ENCODE measurements at regions not wholly inside any gene's neighbourhood (a gene's known extent, or its start where the extent isn't known, plus 50 kb on each side); places are given as distances from the start of the nearest gene placed in this dataset.

DNA sequence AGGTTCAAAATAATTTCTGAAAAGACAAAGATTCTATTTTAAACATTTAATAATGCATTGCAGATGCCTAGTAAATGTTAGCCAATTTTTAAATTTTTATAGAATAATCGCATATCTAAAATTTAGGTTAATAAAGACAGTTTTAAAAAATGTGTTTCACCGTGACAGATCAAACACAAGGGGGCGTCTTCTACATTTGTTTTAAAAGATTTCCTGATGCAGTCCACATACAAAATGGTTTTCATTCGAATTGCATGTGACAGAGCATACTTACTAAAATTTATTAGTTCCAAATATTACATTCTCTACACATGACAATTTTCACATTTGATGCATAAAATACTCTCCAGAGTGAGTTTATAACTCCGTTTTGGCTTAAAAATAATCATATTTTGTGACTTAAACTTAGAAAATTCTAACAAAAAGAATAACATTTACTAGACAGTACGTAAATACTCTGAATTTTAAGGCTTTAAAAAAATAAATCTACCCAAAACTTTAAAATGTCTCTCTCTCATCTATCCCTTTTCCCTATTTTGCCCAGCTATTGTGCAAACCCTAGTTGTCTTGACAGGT, 75.5 kb downstream of the ADAMTS1 start:
- TF ChIP-seq, protein P1, sequence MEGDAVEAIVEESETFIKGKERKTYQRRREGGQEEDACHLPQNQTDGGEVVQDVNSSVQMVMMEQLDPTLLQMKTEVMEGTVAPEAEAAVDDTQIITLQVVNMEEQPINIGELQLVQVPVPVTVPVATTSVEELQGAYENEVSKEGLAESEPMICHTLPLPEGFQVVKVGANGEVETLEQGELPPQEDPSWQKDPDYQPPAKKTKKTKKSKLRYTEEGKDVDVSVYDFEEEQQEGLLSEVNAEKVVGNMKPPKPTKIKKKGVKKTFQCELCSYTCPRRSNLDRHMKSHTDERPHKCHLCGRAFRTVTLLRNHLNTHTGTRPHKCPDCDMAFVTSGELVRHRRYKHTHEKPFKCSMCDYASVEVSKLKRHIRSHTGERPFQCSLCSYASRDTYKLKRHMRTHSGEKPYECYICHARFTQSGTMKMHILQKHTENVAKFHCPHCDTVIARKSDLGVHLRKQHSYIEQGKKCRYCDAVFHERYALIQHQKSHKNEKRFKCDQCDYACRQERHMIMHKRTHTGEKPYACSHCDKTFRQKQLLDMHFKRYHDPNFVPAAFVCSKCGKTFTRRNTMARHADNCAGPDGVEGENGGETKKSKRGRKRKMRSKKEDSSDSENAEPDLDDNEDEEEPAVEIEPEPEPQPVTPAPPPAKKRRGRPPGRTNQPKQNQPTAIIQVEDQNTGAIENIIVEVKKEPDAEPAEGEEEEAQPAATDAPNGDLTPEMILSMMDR (IDR thresholded peaks at IDR 0.05) = peak; percentile 61 to 71 (median 70)
- TF ChIP-seq POLR2A (IDR thresholded peaks at IDR 0.05; ENCODE audit: low read depth) (no peak), POLR2AphosphoS5 (IDR thresholded peaks at IDR 0.05) (no peak), EP300 (IDR thresholded peaks at IDR 0.05) (no peak)
